ENCODE measurements at regions not wholly inside any gene's neighbourhood (a gene's known extent, or its start where the extent isn't known, plus 50 kb on each side); places are given as distances from the start of the nearest gene placed in this dataset.

- H3K36me3 Mint-ChIP-seq: no peaks in the 10 kb centered on the region
- peak; percentile 83 to 87 for ATAC-seq
- DNase-seq (ENCODE audit: low spot score in 2 of 2): peak; percentile 80 to 88
Measured at GRCh38 chr1:25030674-25031589, 100.9 kb upstream of the RUNX3 start.

GRCh38 chr1:25030012-25030411, 99.9 kb upstream of the RUNX3 start:
- DNase-seq (ENCODE audit: low spot score in 2 of 2) (no peak), ATAC-seq (no peak)
- Mint-ChIP-seq H3K27ac (peak overlapping the region; percentile 95 to 98), H3K36me3 (no peaks in the 10 kb centered on the region), H3K9me3 (no peaks in the 10 kb centered on the region)

More at GRCh38 chr1:25030674-25031589, 100.9 kb upstream of the RUNX3 start:
- Mint-ChIP-seq H3K27ac (peak overlapping the region; percentile 95 to 98), H3K9me3 (no peaks in the 10 kb centered on the region)

GRCh38 chr1:25028907-25029599, 99.0 kb upstream of the RUNX3 start:
- peak; percentile 23 to 49 for ATAC-seq
- peak; percentile 52 to 86 for DNase-seq (ENCODE audit: low spot score in 2 of 2)
- Mint-ChIP-seq H3K9me3 (no peaks in the 10 kb centered on the region), H3K27ac (peak overlapping the region; percentile 88 to 95), H3K36me3 (no peaks in the 10 kb centered on the region)

GRCh38 chr1:25028587-25028906, 98.5 kb upstream of the RUNX3 start:
- Mint-ChIP-seq H3K27ac (peak overlapping the region; percentile 88 to 95), H3K9me3 (no peaks in the 10 kb centered on the region), H3K36me3 (no peaks in the 10 kb centered on the region)
- DNase-seq (ENCODE audit: low spot score in 2 of 2): no peak
- ATAC-seq: no peak

GRCh38 chr1:25027822-25028586, 97.9 kb upstream of the RUNX3 start:
- DNase-seq (ENCODE audit: low spot score in 2 of 2) (no peak), ATAC-seq (no peak)
- no peaks in the 10 kb centered on the region for H3K9me3 Mint-ChIP-seq
- peak overlapping the region; percentile 88 to 95 for H3K27ac Mint-ChIP-seq
- no peaks in the 10 kb centered on the region for H3K36me3 Mint-ChIP-seq

GRCh38 chr1:25026730-25027450, 96.8 kb upstream of the RUNX3 start:
- H3K36me3 Mint-ChIP-seq: no peaks in the 10 kb centered on the region
- DNase-seq (ENCODE audit: low spot score in 2 of 2) (no peak), ATAC-seq (no peak)
- H3K27ac Mint-ChIP-seq: peak overlapping the region in 1 of 2 donors; percentile 88
- H3K9me3 Mint-ChIP-seq: no peaks in the 10 kb centered on the region

GRCh38 chr1:25026304-25026703, 96.2 kb upstream of the RUNX3 start:
- peaks cover 0 to 5% of the 10 kb centered on the region in 2 donors for H3K36me3 Mint-ChIP-seq
- DNase-seq (ENCODE audit: low spot score in 2 of 2) (no peak), ATAC-seq (no peak)
- no peak overlapping the region for H3K27ac Mint-ChIP-seq
- no peaks in the 10 kb centered on the region for H3K9me3 Mint-ChIP-seq

GRCh38 chr1:25024615-25025350, 94.7 kb upstream of the RUNX3 start:
- ATAC-seq: no peak
- Mint-ChIP-seq H3K27ac (peak overlapping the region; percentile 86 to 99), H3K36me3 (peaks cover 2 to 11% of the 10 kb centered on the region in 2 donors), H3K9me3 (no peaks in the 10 kb centered on the region)
- DNase-seq (ENCODE audit: low spot score in 2 of 2): no peak

GRCh38 chr1:25023826-25024225, 93.8 kb upstream of the RUNX3 start:
- Mint-ChIP-seq H3K36me3 (peaks cover 4 to 11% of the 10 kb centered on the region in 2 donors), H3K27ac (peak overlapping the region; percentile 99), H3K9me3 (no peaks in the 10 kb centered on the region)
- DNase-seq (ENCODE audit: low spot score in 2 of 2): peak in 1 of 2 donors; percentile 66
- ATAC-seq: peak in 1 of 2 donors; percentile 7

- peak overlapping the region; percentile 99 for H3K27ac Mint-ChIP-seq
- ATAC-seq: no peak
- no peaks in the 10 kb centered on the region for H3K9me3 Mint-ChIP-seq
Measured at GRCh38 chr1:25023190-25023578, 93.1 kb upstream of the RUNX3 start.

GRCh38 chr1:25022361-25023189, 92.5 kb upstream of the RUNX3 start:
- H3K9me3 Mint-ChIP-seq: no peaks in the 10 kb centered on the region
- ATAC-seq (peak; percentile 81 to 91), DNase-seq (ENCODE audit: low spot score in 2 of 2) (peak; percentile 85 to 96)
- peaks cover 4 to 11% of the 10 kb centered on the region in 2 donors for H3K36me3 Mint-ChIP-seq
- peak overlapping the region; percentile 99 for H3K27ac Mint-ChIP-seq

More at GRCh38 chr1:25023190-25023578, 93.1 kb upstream of the RUNX3 start:
- H3K36me3 Mint-ChIP-seq: peaks cover 4 to 11% of the 10 kb centered on the region in 2 donors
- DNase-seq (ENCODE audit: low spot score in 2 of 2): no peak

- no peaks in the 10 kb centered on the region for H3K9me3 Mint-ChIP-seq
- H3K27ac Mint-ChIP-seq: peak overlapping the region; percentile 94 to 99
- H3K36me3 Mint-ChIP-seq: peaks cover 4 to 11% of the 10 kb centered on the region in 2 donors
- DNase-seq (ENCODE audit: low spot score in 2 of 2) (no peak), ATAC-seq (no peak)
Measured at GRCh38 chr1:25021591-25022215, 91.6 kb upstream of the RUNX3 start.

GRCh38 chr1:25020851-25021590, 90.9 kb upstream of the RUNX3 start:
- ATAC-seq (peak in 1 of 2 donors; percentile 25), DNase-seq (ENCODE audit: low spot score in 2 of 2) (peak in 1 of 2 donors; percentile 81)
- Mint-ChIP-seq H3K36me3 (peaks cover 4 to 11% of the 10 kb centered on the region in 2 donors), H3K27ac (peak overlapping the region; percentile 94 to 99), H3K9me3 (no peaks in the 10 kb centered on the region)
